GM19455 (cell line): ENCODE measurements at regions not wholly inside any gene's neighbourhood (a gene's known extent, or its start where the extent isn't known, plus 50 kb on each side); places are given as distances from the start of the nearest gene placed in this dataset.
A peak's percentile ranks its signal among the peaks of the same experiment; 100 is the strongest.
"Not testable (repeated sequence)": the region's sequence is repeated elsewhere in the genome, so short reads cannot be mapped to it uniquely, and the experiment has no call there.

ENCODE experiments used
- ATAC-seq: cut with Tn5 transposase; IDR thresholded peaks from one replicate; pipeline ENCODE4 v1.9.1; 2021; ENCODE audit not compliant: unreplicated experiment

DNA sequence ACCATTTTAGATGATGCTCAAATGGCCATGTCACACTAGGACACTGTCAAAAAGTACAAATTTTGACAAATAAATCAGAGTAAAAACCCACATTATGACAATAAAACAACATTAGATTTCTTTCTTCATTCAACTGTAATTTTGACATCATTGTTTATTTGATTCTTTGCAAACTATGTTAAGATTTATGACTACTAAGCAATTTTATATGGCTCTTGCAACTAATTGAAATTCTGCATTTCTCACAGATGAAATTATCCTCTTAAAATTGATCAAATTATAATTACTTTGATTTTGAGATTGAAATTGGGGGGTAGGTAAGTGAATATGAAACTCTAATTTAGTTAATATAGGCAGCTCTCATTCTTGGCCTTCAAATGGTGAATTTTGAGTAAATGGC lies 59.8 kb downstream of the ATOH1 start:
- ATAC-seq = no peak

DNA sequence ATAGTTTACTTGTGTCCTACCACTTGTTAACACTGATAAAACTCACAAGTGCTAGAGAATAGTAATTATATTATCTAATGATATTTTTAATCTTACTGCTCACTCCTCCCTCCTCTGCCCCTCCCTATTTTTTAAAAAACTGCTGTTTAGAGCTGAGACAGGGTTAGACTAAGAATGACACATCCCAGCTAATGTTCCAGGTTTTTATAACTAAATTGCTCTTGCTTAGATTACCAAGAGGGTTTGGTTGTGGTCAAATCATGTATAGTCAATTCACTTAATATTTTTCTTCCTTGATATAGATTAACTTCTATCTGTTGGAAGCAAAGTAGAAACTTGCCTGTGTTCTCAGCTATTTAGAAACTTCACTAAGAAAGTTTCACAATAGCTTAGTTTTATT lies 60.2 kb downstream of the ATOH1 start:
- ATAC-seq = no peak

- ATAC-seq = no peak
These were observed 62.7 kb downstream of the ATOH1 start for GRCh38 chr4:93891244-93891643.

DNA sequence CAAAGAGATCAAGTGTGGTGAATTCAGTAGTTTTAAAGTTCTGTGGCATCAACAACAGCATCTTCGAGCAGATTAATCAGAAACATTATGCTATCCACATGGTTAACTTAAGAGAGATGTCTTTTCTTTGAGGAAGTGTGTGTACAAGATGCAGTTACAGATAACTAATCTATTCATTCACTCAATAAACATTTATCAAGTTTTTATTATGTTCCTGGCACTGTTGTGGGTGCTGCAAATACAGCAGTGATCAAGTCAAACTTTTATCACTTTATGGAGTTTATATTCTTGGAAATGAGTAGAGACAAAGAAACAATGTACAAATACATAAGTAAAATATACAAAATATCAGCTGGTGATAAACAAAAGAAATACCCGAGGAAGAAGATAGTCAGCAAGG lies 66.4 kb downstream of the ATOH1 start:
- ATAC-seq = no peak

DNA sequence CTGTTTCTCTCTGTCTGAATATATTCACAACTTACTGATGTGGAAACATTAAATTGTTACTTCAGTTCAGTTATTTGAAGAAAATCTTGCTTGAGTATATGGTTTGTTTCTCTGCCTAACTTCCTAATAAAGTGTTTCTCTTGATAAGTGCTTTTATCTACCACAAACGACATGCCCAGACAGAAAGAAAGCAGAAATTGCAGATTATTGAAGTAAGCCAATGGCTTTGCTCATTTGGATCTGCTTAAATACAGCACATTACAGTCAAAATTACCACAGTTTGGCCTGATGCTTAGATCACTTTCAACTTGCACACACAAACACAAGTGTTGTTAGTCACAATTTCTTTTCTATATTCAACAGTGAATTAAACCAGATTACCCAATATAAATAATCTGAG lies 68.0 kb downstream of the ATOH1 start:
- no peak for ATAC-seq

- no peak for ATAC-seq
These were observed 69.0 kb downstream of the ATOH1 start for GRCh38 chr4:93897559-93897958.

DNA sequence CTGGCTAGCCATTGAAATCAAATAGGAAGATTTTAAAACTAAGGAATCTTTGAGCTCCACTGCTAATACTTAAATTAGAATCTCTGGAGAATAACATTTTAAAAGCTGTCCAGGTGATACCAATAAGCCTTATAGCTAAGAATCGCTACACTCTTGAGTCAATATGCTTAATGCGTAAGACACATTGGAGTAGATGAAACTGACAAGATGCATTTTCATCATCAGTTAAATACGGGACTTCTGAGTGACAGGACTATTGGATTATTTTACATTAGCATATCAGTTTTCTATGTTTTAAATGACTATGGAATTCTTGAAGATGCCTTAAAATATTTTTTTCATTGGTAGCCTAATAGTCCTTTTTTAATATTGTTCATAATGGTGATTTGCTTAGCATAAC lies 80.2 kb downstream of the ATOH1 start:
- no peak for ATAC-seq

DNA sequence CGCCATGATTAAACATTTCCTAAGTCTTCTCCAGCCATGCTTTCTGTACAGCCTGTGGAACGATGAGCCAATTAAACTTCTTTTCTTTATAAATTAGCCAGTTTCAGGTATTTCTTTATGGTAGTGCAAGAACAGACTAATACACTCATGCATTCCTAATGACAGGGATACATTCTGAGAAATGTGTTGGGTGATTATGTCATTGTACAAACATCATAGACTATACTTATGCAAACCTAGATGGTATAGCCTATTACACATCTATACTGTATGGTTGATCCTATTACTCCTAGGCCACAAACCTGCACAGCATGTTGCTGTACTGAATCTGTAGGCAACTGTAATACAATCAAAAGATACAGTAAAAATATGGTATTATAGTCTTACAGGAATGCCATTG lies 83.1 kb downstream of the ATOH1 start:
- no peak for ATAC-seq

- ATAC-seq = no peak
These were observed 83.6 kb downstream of the ATOH1 start for GRCh38 chr4:93912146-93912545.

GRCh38 chr4:93918856-93919255 lies 90.3 kb downstream of the ATOH1 start:
- no peak for ATAC-seq

- ATAC-seq = not testable (repeated sequence)
These were observed 95.0 kb downstream of the ATOH1 start for GRCh38 chr4:93923570-93923969.

- ATAC-seq = no peak
These were observed 118.7 kb downstream of the ATOH1 start for GRCh38 chr4:93947286-93947685.

DNA sequence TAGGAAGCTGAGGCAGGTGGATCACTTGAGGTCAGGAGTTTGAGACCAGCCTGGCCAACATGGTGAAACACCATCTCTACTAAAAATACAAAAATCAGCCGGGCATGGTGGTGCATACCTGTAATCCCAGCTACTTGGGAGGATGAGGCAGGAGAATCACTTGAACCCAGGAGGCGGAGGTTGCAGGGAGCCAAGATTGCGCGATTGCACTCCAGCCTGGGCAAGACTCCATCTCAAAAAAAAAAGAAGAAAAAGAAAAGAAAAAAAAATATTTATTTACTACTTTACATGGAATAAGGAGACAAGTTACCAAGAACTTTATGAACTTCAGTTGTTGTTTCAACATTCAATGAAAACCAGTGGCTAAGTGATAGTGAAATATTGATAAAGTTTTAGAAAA lies 121.7 kb downstream of the ATOH1 start:
- not testable (repeated sequence) for ATAC-seq

DNA sequence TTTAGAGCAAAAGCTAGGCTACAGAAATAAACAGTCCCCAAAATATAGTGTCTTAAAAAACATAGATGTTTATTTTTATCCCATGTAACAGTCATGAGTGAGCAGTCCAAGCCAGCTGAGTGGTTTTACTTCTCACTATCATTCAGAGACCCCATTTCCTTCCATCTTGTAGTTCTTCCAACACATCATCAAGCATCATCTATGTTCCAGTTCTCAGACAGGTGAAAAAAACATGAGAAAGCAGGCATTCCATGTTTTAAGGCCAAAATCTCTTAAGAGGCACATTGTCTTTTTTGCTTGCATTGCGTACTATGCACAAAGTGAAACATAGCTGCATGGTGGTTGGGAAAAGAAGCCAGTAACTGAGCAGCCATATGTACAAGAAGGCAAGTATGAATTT lies 128.6 kb downstream of the ATOH1 start:
- no peak for ATAC-seq

DNA sequence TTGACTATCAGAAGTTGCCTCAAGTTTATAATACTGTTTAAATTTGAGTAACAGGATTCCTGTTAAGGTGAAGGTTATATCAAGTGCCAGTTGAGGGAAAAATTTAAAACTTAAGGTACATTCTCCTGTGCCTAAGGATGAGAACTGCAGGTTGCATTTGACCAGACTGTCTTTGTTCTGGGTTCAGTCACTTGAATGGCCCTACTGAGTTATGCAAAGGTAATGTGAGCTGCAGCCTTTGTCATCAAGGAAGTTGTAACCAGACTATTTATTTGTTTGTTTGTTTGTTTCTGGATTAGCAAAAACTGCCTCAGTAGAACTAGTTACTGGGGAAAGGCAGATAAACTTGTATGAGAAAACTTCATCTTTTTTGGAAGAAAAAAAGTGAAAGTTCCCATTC lies 131.9 kb downstream of the ATOH1 start:
- no peak for ATAC-seq

GRCh38 chr4:93960916-93961315 lies 132.4 kb downstream of the ATOH1 start:
- no peak for ATAC-seq

DNA sequence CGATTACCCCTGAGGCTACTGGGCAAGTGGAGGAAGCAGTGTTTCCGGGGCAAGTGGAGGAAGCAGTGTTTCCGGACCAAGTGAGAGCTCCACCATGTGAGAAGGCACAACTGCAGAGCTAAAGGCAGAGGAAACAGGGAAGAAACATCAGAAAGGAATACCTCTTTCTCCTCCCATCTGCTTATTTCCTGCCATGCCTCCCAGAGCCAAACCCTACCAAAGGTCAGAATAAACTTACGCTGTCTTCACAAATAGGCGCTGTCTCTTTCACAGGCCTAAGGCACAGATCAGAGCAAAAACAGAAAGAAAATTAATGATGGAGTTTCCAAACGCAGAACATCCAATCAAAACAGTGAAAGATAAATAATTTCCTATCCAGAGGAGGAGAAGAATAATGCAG lies 153.0 kb downstream of the ATOH1 start:
- ATAC-seq = no peak

GRCh38 chr4:93982255-93982654 lies 153.7 kb downstream of the ATOH1 start:
- no peak for ATAC-seq

DNA sequence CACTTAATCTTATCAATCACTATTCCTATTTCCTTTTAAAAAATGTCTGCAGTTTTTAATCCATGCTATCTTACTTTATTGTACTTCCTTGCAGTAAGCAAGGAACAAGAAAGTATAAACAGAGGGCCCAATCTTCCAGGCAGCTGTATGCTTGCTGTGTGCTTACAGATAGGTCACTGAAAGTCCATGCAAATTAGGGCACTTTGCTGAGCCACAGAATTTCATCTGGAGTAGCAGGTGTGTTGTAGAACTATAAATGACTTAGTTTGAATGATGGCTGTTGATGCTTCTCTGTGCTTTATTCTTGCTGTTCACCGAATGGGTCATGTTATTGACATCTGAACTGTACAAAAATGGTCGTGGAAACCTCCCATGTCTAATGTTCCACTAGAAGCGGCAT lies 154.6 kb downstream of the ATOH1 start:
- ATAC-seq = peak; percentile 96

GRCh38 chr4:93994175-93994994 lies 165.8 kb downstream of the ATOH1 start:
- ATAC-seq = no peak

- ATAC-seq = no peak
These were observed 168.3 kb downstream of the ATOH1 start for GRCh38 chr4:93996895-93997294.

DNA sequence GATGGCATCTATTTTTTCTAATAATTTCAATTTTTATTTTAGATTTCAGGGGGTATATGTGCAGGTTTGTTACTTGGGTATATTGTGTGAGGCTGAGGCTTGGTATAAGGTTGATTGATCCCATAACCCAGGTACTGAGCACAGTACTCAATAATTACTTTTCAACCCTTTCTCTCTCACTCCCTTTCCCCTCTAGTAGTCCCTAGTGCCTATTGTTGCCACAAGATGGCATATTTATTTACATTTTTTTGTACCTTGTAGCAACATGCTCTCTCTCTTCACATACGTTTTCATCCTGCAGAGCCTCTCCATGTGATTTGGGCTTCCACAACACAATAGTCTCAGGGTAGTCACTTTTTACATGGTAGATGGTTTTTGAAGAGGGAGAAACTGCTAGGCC lies 172.0 kb downstream of the ATOH1 start:
- ATAC-seq = no peak

- ATAC-seq = no peak
These were observed 178.4 kb downstream of the ATOH1 start for GRCh38 chr4:94006932-94007331.
